ENCODE measurements at regions not wholly inside any gene's neighbourhood (a gene's known extent, or its start where the extent isn't known, plus 50 kb on each side); places are given as distances from the start of the nearest gene placed in this dataset.

DNA sequence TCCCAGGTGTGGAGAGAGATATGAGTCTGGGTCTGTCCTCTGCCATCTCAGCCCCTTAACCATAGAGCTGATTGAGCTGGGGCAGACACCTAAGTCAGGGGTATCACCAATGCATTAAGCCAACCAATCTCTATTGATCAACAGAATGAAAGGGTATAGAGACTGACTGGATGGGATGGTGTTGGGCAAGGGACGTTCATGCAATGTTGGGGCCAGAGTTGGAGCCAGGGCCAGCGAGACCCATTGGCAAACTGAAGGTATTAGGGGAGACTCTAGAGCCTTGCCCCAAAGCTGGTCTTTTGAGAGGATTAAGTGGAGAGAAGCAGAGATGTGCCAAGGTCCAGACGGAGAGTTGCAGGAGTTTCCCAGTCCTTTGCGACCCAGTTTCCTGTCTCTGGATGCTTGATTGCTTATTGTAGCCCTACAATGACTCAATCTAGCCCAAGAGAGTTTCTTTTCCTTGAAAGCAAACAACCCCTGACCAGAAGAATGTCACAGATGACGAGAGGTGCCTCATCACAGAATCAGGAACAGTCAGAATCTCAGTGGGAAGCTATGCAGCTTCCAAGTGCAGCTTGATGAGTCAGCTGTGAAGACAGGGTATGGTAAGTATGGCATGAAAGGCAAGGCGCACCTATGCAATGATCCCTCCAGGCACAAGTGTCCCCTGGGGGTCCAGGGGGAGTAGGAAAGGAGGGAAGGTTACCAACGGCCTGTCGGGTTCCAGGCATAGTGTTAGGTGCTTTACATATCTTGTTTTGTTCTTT is 137.2 kb downstream of the UTP18 start:
- Histone ChIP-seq H3K4me3 (ENCODE audit: low read depth, low read length) (no peak overlapping the region), H3K4me1 (ENCODE audit: control insufficient read depth, insufficient read depth, low read length) (no peaks in the 10 kb centered on the region), H3K27ac (ENCODE audit: extremely low read depth, low read depth, low read length) (no peak overlapping the region), H3K9me3 (ENCODE audit: control insufficient read depth, insufficient read depth, low read depth, low read length) (no peaks in the 10 kb centered on the region), H3K36me3 (ENCODE audit: control insufficient read depth in 2 of 2, insufficient read depth in 1 of 2, low read length in 2 of 2) (no peaks in the 10 kb centered on the region)
- ChIA-PET CTCF (interaction anchor here (0.7 to 1.0 kb wide), 3 partner anchors 15 to 63 kb away, joined by 3 read pairs; no protein-coding TSS in a partner anchor), POLR2A (no interaction called here)
- TF ChIP-seq, protein P1, sequence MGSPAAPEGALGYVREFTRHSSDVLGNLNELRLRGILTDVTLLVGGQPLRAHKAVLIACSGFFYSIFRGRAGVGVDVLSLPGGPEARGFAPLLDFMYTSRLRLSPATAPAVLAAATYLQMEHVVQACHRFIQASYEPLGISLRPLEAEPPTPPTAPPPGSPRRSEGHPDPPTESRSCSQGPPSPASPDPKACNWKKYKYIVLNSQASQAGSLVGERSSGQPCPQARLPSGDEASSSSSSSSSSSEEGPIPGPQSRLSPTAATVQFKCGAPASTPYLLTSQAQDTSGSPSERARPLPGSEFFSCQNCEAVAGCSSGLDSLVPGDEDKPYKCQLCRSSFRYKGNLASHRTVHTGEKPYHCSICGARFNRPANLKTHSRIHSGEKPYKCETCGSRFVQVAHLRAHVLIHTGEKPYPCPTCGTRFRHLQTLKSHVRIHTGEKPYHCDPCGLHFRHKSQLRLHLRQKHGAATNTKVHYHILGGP (tag by site-specific recombination; IDR thresholded peaks at IDR 0.05), result 0 out of 2 replicates have a peak, but pooled peaks have one; percentile 19
- TF ChIP-seq, protein P2, sequence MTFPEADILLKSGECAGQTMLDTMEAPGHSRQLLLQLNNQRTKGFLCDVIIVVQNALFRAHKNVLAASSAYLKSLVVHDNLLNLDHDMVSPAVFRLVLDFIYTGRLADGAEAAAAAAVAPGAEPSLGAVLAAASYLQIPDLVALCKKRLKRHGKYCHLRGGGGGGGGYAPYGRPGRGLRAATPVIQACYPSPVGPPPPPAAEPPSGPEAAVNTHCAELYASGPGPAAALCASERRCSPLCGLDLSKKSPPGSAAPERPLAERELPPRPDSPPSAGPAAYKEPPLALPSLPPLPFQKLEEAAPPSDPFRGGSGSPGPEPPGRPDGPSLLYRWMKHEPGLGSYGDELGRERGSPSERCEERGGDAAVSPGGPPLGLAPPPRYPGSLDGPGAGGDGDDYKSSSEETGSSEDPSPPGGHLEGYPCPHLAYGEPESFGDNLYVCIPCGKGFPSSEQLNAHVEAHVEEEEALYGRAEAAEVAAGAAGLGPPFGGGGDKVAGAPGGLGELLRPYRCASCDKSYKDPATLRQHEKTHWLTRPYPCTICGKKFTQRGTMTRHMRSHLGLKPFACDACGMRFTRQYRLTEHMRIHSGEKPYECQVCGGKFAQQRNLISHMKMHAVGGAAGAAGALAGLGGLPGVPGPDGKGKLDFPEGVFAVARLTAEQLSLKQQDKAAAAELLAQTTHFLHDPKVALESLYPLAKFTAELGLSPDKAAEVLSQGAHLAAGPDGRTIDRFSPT (tag by site-specific recombination; IDR thresholded peaks at IDR 0.05), result peak; percentile 36; the same call in 1 of the 2 replicates
- TF ChIP-seq, protein P3, sequence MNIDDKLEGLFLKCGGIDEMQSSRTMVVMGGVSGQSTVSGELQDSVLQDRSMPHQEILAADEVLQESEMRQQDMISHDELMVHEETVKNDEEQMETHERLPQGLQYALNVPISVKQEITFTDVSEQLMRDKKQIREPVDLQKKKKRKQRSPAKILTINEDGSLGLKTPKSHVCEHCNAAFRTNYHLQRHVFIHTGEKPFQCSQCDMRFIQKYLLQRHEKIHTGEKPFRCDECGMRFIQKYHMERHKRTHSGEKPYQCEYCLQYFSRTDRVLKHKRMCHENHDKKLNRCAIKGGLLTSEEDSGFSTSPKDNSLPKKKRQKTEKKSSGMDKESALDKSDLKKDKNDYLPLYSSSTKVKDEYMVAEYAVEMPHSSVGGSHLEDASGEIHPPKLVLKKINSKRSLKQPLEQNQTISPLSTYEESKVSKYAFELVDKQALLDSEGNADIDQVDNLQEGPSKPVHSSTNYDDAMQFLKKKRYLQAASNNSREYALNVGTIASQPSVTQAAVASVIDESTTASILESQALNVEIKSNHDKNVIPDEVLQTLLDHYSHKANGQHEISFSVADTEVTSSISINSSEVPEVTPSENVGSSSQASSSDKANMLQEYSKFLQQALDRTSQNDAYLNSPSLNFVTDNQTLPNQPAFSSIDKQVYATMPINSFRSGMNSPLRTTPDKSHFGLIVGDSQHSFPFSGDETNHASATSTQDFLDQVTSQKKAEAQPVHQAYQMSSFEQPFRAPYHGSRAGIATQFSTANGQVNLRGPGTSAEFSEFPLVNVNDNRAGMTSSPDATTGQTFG (tag by site-specific recombination; IDR thresholded peaks at IDR 0.05; ENCODE audit: borderline replicate concordance), result no peak
- TF ChIP-seq HOXD13 (CRISPR knock-in tag; IDR thresholded peaks at IDR 0.05; ENCODE audit: borderline replicate concordance) (no peak), ZFP41 (tag by site-specific recombination; IDR thresholded peaks at IDR 0.05; ENCODE audit: borderline replicate concordance) (no peak), ZBTB21 (tag by site-specific recombination; IDR thresholded peaks at IDR 0.05) (peak; percentile 57; the same call in 1 of the 2 replicates), ZNF629 (tag by site-specific recombination; IDR thresholded peaks at IDR 0.05) (0 out of 2 replicates have a peak, but pooled peaks have one; percentile 25), ZNF558 (tag by site-specific recombination; IDR thresholded peaks at IDR 0.05) (no peak), ZIC2 (tag by site-specific recombination; IDR thresholded peaks at IDR 0.05) (peak; percentile 72)
- TF ChIP-seq, protein P4, sequence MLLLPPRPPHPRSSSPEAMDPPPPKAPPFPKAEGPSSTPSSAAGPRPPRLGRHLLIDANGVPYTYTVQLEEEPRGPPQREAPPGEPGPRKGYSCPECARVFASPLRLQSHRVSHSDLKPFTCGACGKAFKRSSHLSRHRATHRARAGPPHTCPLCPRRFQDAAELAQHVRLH (tag by site-specific recombination; IDR thresholded peaks at IDR 0.05), result no peak

DNA sequence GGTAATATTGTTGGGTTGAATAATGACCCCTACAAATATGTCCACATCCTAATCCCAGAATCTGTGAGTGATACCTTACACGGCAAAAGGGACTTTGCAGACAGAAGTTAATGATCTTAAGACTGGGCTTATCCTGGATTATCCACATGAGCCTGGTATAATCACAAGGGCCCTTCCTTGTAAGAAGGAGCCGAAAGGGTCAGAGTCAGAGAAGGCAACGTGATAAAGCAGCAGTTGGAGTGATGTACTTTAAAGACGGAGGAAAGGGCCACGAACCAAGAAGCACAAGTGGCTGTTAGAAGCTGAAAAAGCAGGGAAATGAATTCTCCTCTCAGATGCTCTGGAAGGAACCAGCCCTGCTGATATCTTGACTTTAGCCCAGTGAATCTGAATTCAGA is 137.8 kb downstream of the UTP18 start:
- Histone ChIP-seq H3K4me1 (ENCODE audit: control insufficient read depth, insufficient read depth, low read length) (no peaks in the 10 kb centered on the region), H3K27ac (ENCODE audit: extremely low read depth, low read depth, low read length) (no peak overlapping the region), H3K36me3 (ENCODE audit: control insufficient read depth in 2 of 2, insufficient read depth in 1 of 2, low read length in 2 of 2) (no peaks in the 10 kb centered on the region), H3K4me3 (ENCODE audit: low read depth, low read length) (no peak overlapping the region), H3K9me3 (ENCODE audit: control insufficient read depth, insufficient read depth, low read depth, low read length) (no peaks in the 10 kb centered on the region)
- CTCF ChIA-PET, result interaction anchor here (0.7 kb wide), 1 partner anchor 62 kb away, joined by 3 read pairs; no protein-coding TSS in a partner anchor
- TF ChIP-seq ZNF274 (IDR thresholded peaks at IDR 0.05; ENCODE audit: low read length) (no peak), ZNF274 (tag by site-specific recombination; IDR thresholded peaks at IDR 0.05; ENCODE audit: borderline replicate concordance) (no peak), ZNF121 (tag by site-specific recombination; IDR thresholded peaks at IDR 0.05) (no peak), ZNF146 (tag by site-specific recombination; IDR thresholded peaks at IDR 0.05) (no peak), ZNF175 (tag by site-specific recombination; IDR thresholded peaks at IDR 0.05) (no peak), ZNF701 (tag by site-specific recombination; IDR thresholded peaks at IDR 0.05) (no peak)
- TF ChIP-seq, protein P5, sequence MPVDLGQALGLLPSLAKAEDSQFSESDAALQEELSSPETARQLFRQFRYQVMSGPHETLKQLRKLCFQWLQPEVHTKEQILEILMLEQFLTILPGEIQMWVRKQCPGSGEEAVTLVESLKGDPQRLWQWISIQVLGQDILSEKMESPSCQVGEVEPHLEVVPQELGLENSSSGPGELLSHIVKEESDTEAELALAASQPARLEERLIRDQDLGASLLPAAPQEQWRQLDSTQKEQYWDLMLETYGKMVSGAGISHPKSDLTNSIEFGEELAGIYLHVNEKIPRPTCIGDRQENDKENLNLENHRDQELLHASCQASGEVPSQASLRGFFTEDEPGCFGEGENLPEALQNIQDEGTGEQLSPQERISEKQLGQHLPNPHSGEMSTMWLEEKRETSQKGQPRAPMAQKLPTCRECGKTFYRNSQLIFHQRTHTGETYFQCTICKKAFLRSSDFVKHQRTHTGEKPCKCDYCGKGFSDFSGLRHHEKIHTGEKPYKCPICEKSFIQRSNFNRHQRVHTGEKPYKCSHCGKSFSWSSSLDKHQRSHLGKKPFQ (tag by site-specific recombination; IDR thresholded peaks at IDR 0.05), result no peak
- POLR2A ChIA-PET, result no interaction called here
